Stimulated activated naive B cell treated with anti-CD40 and anti-IgM and Interleukin-4, amounts not matched to agents 10 μg/mL and 1 μg/mL and 100 μg/mL, for 72 hours (primary cell): ENCODE measurements at regions not wholly inside any gene's neighbourhood (a gene's known extent, or its start where the extent isn't known, plus 50 kb on each side); places are given as distances from the start of the nearest gene placed in this dataset.
A peak's percentile ranks its signal among the peaks of the same experiment; 100 is the strongest.
"Not testable (repeated sequence)": the region's sequence is repeated elsewhere in the genome, so short reads cannot be mapped to it uniquely, and the experiment has no call there.

Source experiments
- ATAC-seq, 2 donors: fragments of 150-1000 bp; cut with Tn5 transposase; replicated peaks; 2 replicates each; pipeline ENCODE4 v1.10.0; 2021; ENCODE audit warnings: moderate library complexity in 1 of 2
- DNase-seq: peaks from one replicate; pipeline ENCODE4 v3.0.0; 2021
- H3K27ac Mint-ChIP-seq: one replicate; pipeline ENCODE4 v1.8.0; 2022; ENCODE audit warnings: mild to moderate bottlenecking, mixed read lengths
- H3K27me3 Mint-ChIP-seq, 2 donors: one replicate each; pipeline ENCODE4 v1.8.0; 2022; ENCODE audit warnings: mixed read lengths in 2 of 2
- H3K36me3 Mint-ChIP-seq, 2 donors: one replicate each; pipeline ENCODE4 v1.8.0; 2022; ENCODE audit warnings: mixed read lengths in 2 of 2, mild to moderate bottlenecking in 1 of 2
- H3K4me1 Mint-ChIP-seq, 2 donors: one replicate each; pipeline ENCODE4 v1.8.0; 2022; ENCODE audit warnings: mixed read lengths in 2 of 2, mild to moderate bottlenecking in 1 of 2
- H3K4me3 Mint-ChIP-seq, 2 donors: one replicate each; pipeline ENCODE4 v1.8.0; 2022; ENCODE audit warnings: mild to moderate bottlenecking in 2 of 2, mixed read lengths in 2 of 2, moderate library complexity in 1 of 2
- H3K9me3 Mint-ChIP-seq, 2 donors: one replicate each; pipeline ENCODE4 v1.8.0; 2022; ENCODE audit warnings: mixed read lengths in 2 of 2, mild to moderate bottlenecking in 1 of 2

DNA sequence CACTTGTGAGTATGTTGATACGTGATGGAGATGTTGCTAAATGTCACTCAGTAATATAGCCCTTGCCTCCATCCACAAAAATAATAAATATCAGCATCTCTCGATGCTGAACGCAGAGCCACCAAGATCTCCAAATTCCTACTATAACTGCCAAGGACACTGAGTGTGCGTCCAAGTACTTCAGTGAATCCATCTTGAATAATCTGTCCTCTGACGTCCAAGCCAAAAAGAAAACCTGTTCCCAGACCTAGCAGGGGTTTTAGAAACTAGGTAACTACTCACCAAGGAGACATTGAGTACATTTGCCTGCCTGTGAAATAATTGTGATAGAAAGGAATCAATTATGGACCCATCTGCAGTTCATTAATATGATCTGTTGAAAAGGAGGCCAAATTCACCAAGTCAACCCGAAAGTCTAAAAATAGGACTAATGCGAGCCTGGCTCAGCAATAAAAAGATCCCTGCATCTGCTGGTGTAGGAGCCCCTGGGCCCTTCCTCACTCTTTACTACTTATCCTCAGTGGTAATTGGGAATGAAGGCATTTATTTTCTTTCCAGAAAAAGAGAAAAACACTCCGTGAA is 226.9 kb upstream of the IRF2BP2 start:
- ATAC-seq (no peak), DNase-seq (no peak)
- peaks cover 0 to 3% of the 10 kb centered on the region in 2 donors for H3K36me3 Mint-ChIP-seq
- no peaks in the 10 kb centered on the region for H3K27me3 Mint-ChIP-seq
- peaks cover 25 to 40% of the 10 kb centered on the region in 2 donors for H3K4me1 Mint-ChIP-seq
- no peak overlapping the region for H3K27ac Mint-ChIP-seq
- peaks cover 2 to 4% of the 10 kb centered on the region in 2 donors for H3K9me3 Mint-ChIP-seq
- H3K4me3 Mint-ChIP-seq, result no peak overlapping the region

DNA sequence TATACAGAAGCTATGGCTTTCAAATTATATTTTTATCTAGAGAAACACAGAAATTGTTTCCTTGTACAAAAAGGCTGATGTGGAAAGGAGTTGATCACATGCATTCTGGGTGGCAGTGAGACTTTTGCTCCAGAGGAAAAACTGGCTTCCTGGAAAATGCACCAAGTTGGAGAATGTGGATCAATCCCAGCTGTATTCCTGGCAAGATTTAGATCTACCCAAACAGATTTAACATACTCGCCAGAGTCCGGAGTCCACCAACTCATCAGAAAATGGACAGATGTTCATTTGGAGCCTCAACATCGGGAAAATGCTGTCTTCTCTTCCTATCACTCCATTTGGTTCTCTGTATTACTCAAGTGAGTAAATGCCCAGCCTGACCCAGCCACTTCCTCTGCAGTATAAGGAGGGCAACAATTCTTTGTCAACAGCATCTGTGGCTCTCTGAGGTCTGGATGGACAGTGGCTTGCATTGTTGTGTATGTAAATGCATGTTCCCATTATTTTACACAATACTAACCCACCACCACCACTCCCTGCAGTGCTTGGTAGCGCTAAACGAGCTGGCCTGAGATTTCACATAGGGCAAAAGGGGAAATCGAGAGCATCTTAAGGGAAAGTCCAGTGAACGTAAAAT is 226.2 kb upstream of the IRF2BP2 start:
- ATAC-seq (peak in 1 of 2 donors; percentile 50), DNase-seq (no peak)
- Mint-ChIP-seq H3K4me3 (no peak overlapping the region), H3K9me3 (peaks cover 2 to 4% of the 10 kb centered on the region in 2 donors), H3K36me3 (peaks cover 0 to 3% of the 10 kb centered on the region in 2 donors), H3K27ac (no peak overlapping the region), H3K27me3 (no peaks in the 10 kb centered on the region), H3K4me1 (peaks cover 19 to 33% of the 10 kb centered on the region in 2 donors)

DNA sequence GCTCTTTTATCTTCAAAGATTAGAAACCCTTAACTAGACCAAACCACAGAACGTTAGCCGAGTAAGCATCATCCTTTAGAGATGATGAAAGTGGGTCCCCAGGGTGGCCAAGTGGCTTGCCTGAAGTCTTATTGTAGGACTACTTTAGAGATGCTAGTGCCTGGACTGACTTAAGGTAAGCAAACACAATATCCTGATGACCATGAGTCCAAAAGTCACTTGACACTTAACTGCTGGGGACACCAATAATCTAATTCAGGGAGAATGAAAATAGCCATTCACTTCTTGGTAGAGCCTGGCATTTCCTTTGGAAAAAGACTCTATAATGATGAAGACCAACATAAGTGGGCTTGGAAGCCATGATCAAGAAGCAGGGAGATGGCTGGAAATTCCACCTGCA is 225.3 kb upstream of the IRF2BP2 start:
- DNase-seq (no peak), ATAC-seq (no peak)
- Mint-ChIP-seq H3K4me1 (peaks cover 16 to 29% of the 10 kb centered on the region in 2 donors), H3K27me3 (no peaks in the 10 kb centered on the region), H3K36me3 (peaks cover 0 to 3% of the 10 kb centered on the region in 2 donors), H3K27ac (no peak overlapping the region), H3K4me3 (no peak overlapping the region), H3K9me3 (peaks cover 2 to 4% of the 10 kb centered on the region in 2 donors)

DNA sequence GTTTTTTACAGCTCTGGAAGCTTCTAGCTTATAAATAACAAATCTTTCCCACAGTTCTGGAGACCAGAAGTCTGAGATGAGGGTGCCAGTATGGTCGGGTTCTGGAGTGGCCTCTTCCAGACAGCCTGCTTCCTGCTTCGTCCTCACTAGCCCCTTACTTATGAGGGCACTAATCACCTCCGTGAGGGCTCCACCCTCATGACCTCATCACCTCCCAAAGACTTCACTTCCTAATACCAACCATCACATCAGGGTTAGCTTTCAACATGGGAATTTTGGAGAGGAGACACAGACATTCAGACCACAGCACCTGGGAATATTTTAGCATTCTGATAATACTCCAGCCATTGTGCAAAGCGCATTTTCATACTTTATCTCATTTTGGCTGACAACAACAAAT is 223.7 kb upstream of the IRF2BP2 start:
- H3K9me3 Mint-ChIP-seq, result peaks cover 2 to 4% of the 10 kb centered on the region in 2 donors
- no peaks in the 10 kb centered on the region for H3K27me3 Mint-ChIP-seq
- peaks cover 0 to 3% of the 10 kb centered on the region in 2 donors for H3K36me3 Mint-ChIP-seq
- DNase-seq (no peak), ATAC-seq (no peak)
- H3K27ac Mint-ChIP-seq, result no peak overlapping the region
- peaks cover 13 to 18% of the 10 kb centered on the region in 2 donors for H3K4me1 Mint-ChIP-seq
- no peak overlapping the region for H3K4me3 Mint-ChIP-seq

DNA sequence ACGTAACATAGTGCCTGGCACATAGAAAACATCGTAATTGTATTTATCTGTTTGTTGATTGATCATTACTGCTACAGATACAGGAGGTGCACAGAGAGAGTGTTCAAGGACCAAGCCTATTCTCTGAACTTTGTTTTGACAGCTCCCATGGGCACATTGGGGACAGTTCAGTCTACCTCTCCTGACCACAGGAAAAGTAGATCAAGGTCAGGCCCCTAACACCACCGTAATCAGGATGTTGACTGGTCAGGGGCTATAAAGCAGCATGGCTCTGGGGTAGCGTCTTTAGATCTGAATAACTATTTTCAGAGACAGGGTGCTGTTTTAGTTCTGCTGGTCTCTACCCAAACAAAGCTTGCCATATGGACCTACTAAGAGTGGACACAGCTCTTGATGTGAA is 223.1 kb upstream of the IRF2BP2 start:
- no peak for DNase-seq

DNA sequence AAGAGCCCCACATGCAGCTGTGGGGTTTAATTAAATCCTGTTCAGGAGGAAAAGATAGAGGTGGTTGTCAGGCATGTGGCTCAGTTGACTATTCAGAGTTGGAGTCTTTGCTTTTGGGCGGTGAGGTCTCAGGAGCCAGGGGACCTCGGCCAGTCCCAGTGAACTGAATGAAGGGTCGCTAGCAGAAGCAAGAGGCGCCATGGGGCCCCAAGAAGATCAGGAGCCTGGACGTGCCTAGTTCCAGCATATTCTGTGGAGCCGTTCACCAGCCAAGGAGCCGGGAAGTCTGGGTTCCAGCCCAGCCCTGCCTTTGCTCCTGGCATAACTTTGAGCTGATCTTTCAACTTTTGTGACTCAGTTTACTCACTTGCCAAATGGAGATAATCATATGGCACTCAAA is 217.7 kb upstream of the IRF2BP2 start:
- no peaks in the 10 kb centered on the region for H3K9me3 Mint-ChIP-seq

More for the DNA sequence above, 223.1 kb upstream of the IRF2BP2 start:
- no peak overlapping the region for H3K27ac Mint-ChIP-seq
- H3K9me3 Mint-ChIP-seq, result peaks cover 2 to 4% of the 10 kb centered on the region in 2 donors
- H3K4me1 Mint-ChIP-seq, result peaks cover 10 to 13% of the 10 kb centered on the region in 2 donors
- no peaks in the 10 kb centered on the region for H3K27me3 Mint-ChIP-seq
- no peak overlapping the region for H3K4me3 Mint-ChIP-seq
- peaks cover 0 to 3% of the 10 kb centered on the region in 2 donors for H3K36me3 Mint-ChIP-seq
- no peak for ATAC-seq

DNA sequence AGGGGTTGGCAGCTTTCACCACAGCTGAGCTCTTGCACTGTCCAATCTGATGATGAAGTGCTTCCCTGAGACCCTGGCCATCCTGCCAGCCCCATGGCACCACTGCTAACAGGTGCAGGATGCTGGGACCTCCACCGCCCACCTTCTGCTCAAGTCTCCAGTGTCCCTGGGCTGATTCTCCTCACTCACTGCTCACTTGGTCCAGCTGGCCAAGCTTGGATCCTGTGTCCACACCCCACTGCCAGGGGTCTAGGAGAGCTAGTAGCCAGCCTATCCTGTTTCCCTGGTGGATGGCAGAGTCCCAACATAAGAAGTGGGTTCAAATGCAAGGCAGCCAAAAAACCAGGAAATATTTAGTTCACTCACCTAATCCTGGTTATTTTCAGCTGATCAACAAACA is 217.2 kb upstream of the IRF2BP2 start:
- ATAC-seq, result no peak
- no peak for DNase-seq
- H3K4me1 Mint-ChIP-seq, result peaks cover 2 to 12% of the 10 kb centered on the region in 2 donors
- H3K36me3 Mint-ChIP-seq, result no peaks in the 10 kb centered on the region
- H3K9me3 Mint-ChIP-seq, result no peaks in the 10 kb centered on the region
- no peaks in the 10 kb centered on the region for H3K27me3 Mint-ChIP-seq
- no peak overlapping the region for H3K27ac Mint-ChIP-seq
- no peak overlapping the region for H3K4me3 Mint-ChIP-seq

More for the DNA sequence above, 217.7 kb upstream of the IRF2BP2 start:
- Mint-ChIP-seq H3K27ac (no peak overlapping the region), H3K27me3 (no peaks in the 10 kb centered on the region), H3K36me3 (no peaks in the 10 kb centered on the region), H3K4me1 (peaks cover 2 to 12% of the 10 kb centered on the region in 2 donors), H3K4me3 (no peak overlapping the region)
- ATAC-seq, result no peak
- no peak for DNase-seq

DNA sequence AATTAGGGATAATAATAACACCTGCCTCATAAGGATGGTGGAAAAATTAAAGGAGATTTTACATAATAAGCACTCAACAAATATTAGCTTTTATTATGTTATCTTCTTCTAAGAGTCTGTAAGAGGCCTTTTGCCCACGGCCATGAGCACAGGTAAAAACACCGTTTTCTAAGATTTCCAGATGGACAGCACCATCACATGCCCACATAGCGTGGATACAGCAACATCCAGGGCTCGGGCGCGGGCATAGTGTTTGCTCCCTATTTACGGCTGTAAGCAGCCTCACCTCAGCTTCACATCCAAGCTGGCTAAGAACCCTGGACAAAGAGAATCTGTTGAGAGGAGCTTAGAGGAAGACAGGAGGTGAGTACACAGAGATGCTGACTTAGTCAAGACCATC is 216.4 kb upstream of the IRF2BP2 start:
- H3K36me3 Mint-ChIP-seq, result no peaks in the 10 kb centered on the region
- DNase-seq (no peak), ATAC-seq (no peak)
- H3K27me3 Mint-ChIP-seq, result no peaks in the 10 kb centered on the region
- no peak overlapping the region for H3K4me3 Mint-ChIP-seq
- H3K4me1 Mint-ChIP-seq, result peaks cover 2 to 12% of the 10 kb centered on the region in 2 donors
- H3K9me3 Mint-ChIP-seq, result no peaks in the 10 kb centered on the region
- H3K27ac Mint-ChIP-seq, result peak overlapping the region; percentile 51

DNA sequence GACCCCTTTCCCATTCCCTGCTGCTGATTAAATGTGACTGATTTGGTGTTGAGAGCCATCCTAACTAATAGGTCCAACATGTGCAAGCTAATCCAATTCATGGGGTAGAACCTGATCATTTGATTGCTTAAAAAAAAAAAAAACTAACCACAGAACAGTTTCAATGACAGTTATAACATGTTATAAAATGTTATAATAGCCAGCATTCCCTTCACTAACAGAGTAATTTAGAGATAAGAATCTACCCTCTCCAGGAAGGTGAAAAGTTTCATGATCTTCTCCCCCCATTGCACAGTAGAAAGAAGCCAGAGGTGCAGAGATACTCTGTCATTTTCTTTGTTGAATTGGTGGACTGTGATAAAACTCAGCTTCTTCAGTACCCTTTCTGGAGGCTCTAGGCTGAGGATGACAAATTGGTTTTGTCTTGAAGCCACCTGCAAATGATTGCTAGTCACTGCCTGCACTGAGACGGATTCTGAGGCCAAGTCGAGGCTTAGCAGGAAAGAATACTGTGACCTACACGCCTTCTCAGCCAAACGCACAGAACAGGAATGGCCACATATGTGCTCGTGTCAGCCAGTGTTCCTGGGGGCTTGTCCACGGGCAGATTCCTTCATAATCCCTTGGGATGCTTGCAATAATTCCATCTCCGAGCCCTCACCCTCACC is 215.7 kb upstream of the IRF2BP2 start:
- no peak overlapping the region for H3K27ac Mint-ChIP-seq
- DNase-seq, result no peak
- H3K4me1 Mint-ChIP-seq, result peaks cover 2 to 10% of the 10 kb centered on the region in 2 donors
- no peaks in the 10 kb centered on the region for H3K9me3 Mint-ChIP-seq
- no peaks in the 10 kb centered on the region for H3K27me3 Mint-ChIP-seq
- no peak overlapping the region for H3K4me3 Mint-ChIP-seq
- ATAC-seq, result no peak
- H3K36me3 Mint-ChIP-seq, result no peaks in the 10 kb centered on the region

DNA sequence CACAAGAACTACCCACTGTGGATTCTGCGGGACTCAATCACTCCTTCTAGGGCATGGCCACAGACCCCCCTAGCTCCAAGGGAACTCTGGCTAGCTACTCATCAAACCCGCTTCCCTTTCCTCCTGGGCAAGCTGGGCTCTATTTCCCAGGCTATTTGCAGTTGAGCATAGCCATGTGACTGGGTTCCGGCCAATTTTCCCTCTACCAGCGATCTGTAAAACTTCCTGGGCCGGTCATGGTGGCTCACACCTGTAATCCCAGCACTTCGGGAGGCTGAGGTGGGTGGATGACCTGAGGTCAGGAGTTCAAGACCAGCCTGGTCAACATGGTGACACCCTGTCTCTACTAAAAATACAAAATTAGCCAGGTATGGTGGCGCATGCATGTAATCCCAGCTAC is 214.9 kb upstream of the IRF2BP2 start:
- ATAC-seq, H3K27me3 Mint-ChIP-seq, H3K36me3 Mint-ChIP-seq, H3K27ac Mint-ChIP-seq, H3K4me3 Mint-ChIP-seq, H3K4me1 Mint-ChIP-seq, H3K9me3 Mint-ChIP-seq, DNase-seq: not testable (repeated sequence)

DNA sequence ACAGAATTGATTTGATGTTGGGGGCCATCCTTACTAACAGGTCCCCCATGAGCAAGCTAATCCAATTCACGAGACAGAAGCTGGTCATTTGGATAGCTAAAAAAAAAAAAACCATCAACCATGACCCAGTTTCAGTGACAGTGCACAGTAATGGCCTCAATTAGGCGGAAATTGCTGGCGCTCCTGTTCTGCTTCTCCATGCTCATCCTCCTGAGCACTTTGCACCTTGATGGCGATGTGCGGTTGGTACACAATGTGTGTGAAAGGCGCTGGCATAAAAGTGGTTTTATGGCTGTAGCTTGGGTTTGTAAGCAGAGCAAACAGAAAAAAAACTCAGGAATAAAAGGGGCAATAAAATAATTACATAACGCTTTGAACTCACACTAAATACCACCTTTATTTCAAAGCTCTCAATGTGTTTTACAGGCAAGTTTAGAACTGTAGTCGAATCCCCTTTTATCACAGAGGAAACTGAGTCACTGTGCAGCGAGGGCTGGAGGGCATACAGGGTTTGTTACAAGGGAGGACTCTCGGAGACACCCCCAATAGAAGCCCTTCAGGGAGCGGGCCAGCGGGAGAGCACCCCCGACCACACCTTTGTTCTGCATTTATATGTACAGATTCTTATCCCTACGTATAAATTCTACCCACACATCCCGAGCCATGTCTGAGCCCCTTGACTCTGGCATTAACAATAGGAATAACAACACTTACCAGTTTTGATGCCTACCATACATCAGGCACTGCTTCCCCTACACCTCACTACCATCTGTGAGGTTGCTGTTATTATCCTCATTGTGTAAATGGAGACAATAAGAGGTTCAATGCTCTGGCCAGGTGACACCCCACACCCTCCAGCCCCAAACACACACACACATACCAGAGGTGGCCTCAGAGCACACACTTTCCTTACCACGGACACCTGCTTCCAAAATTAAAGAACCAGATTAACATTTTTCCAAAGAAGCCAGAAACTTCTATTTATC is 213.5 kb upstream of the IRF2BP2 start:
- Mint-ChIP-seq H3K4me1 (peaks cover 0 to 6% of the 10 kb centered on the region in 2 donors), H3K4me3 (no peak overlapping the region), H3K9me3 (no peaks in the 10 kb centered on the region), H3K36me3 (no peaks in the 10 kb centered on the region), H3K27ac (no peak overlapping the region), H3K27me3 (no peaks in the 10 kb centered on the region)
- ATAC-seq (no peak), DNase-seq (no peak)

DNA sequence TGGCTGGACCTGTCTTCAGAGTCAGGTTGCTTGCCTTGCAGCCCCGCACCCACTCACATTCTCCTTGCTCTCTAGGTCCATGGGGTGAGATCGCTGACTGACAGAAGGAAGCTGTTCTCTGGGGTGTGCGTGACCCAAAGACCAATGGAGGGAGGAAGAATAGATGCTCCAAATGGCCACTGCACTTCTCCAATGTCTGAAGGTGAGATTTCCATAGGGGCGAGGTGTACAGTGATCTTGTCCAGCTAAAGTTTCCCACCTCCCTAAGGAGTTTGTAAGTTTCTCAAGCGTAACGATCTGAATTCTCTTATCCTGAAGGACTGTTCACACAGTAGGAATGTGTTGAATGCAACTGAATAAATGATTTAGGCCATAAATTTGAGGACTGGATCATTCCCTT is 211.9 kb upstream of the IRF2BP2 start:
- no peaks in the 10 kb centered on the region for H3K9me3 Mint-ChIP-seq
- H3K4me1 Mint-ChIP-seq, result no peaks in the 10 kb centered on the region
- H3K27me3 Mint-ChIP-seq, result no peaks in the 10 kb centered on the region
- DNase-seq, result no peak
- no peak for ATAC-seq
- H3K4me3 Mint-ChIP-seq, result no peak overlapping the region
- H3K36me3 Mint-ChIP-seq, result no peaks in the 10 kb centered on the region
- no peak overlapping the region for H3K27ac Mint-ChIP-seq

DNA sequence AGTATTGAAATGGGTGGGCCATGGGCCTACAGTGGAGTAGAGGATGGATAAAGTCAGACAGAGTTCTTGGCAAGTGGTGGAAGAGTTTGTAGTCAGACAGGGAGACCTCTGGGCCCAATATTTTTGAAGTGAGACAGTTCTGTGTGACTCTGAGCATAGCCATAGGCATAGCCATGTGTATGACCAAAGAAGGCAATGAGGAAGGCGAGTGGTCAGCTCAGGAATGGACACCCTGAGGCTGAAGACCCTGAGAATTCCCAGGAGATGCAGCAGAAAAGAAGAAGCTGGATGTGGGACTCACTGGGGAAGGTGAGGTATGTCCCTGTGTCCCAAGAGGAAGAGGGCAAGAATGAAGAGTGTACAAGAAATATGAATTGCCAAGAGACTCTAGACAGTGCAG is 210.6 kb upstream of the IRF2BP2 start:
- Mint-ChIP-seq H3K27ac (no peak overlapping the region), H3K27me3 (no peaks in the 10 kb centered on the region), H3K9me3 (no peaks in the 10 kb centered on the region), H3K36me3 (no peaks in the 10 kb centered on the region), H3K4me3 (no peak overlapping the region), H3K4me1 (no peaks in the 10 kb centered on the region)
- no peak for DNase-seq
- no peak for ATAC-seq

DNA sequence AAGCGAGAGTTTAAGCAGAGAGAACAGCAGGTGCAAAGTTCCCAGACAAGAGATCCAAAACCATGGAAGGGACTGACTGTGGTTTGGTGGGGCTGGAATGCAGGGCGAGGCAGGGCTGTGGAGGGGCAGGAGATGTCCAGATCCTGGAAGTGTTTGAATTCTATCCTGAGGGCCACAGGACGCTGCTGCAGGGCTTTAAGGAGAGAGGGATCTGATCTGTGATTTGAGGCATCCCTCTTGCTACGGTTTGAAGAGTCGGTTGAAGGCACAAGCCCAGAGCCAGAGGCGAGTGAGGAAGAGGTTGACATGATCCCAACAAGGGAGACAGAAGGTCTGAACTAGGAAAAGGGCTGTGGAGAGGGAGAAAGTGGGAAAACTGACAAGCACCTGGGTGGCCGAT is 209.9 kb upstream of the IRF2BP2 start:
- H3K4me3 Mint-ChIP-seq, result not testable (repeated sequence)

More for the DNA sequence above, 209.9 kb upstream of the IRF2BP2 start:
- not testable (repeated sequence) for H3K36me3 Mint-ChIP-seq, H3K27me3 Mint-ChIP-seq, H3K27ac Mint-ChIP-seq, ATAC-seq, H3K9me3 Mint-ChIP-seq, H3K4me1 Mint-ChIP-seq, DNase-seq
